Ishikawa (cell line): ENCODE measurements at regions not wholly inside any gene's neighbourhood (a gene's known extent, or its start where the extent isn't known, plus 50 kb on each side); places are given as distances from the start of the nearest gene placed in this dataset.

ENCODE experiments used
- CREB1 ChIP-seq: IDR thresholded peaks from 2 replicates; pipeline ENCODE4 v1.6.1; 2012; ENCODE audit warnings: low read depth
- EGR1 ChIP-seq: IDR thresholded peaks from 2 replicates; pipeline ENCODE4 v1.6.1; 2012
- EP300 ChIP-seq: IDR thresholded peaks from 2 replicates; pipeline ENCODE4 v1.6.1; 2012; ENCODE audit warnings: borderline replicate concordance
- FOXM1 ChIP-seq: IDR thresholded peaks from 2 replicates; pipeline ENCODE4 v1.6.1; 2012; ENCODE audit warnings: low read depth, borderline replicate concordance
- RAD21 ChIP-seq: IDR thresholded peaks from 2 replicates; pipeline ENCODE4 v1.6.1; 2012; ENCODE audit warnings: low read depth
- TCF12 ChIP-seq: IDR thresholded peaks from 2 replicates; pipeline ENCODE4 v1.6.1; 2012; ENCODE audit warnings: low read depth
- TEAD4 ChIP-seq: IDR thresholded peaks from 2 replicates; pipeline ENCODE4 v1.6.1; 2012
- TF ChIP-seq, protein P1 (sequence below): IDR thresholded peaks from 2 replicates; pipeline ENCODE4 v1.6.1; 2012
- TF ChIP-seq, protein P2 (sequence below): IDR thresholded peaks from 2 replicates; pipeline ENCODE4 v1.6.1; 2012; ENCODE audit warnings: low read depth, mild to moderate bottlenecking
- TF ChIP-seq, protein P3 (sequence below): IDR thresholded peaks from 2 replicates; pipeline ENCODE4 v1.6.1; 2012

DNA sequence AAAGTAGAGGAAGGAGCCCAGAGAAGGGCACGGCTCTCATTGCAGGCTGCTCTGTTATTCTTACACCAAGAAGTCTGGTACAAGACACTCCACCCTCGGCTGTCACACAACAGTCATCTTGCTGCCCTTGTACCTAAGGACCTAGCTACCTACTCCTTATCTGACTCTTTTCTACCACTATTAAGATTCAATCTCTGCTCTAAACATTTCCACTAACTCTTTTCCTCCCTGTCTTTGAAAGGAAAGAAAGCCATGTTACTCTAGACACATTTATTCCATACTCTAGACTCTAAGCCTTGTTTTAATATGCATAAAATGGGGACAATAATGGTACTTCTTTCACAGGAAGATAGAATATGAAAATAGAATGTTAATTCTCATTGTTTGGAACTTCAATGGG, 73.3 kb upstream of the C3orf49 start:
- TF ChIP-seq, protein P1, sequence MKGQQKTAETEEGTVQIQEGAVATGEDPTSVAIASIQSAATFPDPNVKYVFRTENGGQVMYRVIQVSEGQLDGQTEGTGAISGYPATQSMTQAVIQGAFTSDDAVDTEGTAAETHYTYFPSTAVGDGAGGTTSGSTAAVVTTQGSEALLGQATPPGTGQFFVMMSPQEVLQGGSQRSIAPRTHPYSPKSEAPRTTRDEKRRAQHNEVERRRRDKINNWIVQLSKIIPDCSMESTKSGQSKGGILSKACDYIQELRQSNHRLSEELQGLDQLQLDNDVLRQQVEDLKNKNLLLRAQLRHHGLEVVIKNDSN: no peak
- no peak for TF ChIP-seq FOXM1

DNA sequence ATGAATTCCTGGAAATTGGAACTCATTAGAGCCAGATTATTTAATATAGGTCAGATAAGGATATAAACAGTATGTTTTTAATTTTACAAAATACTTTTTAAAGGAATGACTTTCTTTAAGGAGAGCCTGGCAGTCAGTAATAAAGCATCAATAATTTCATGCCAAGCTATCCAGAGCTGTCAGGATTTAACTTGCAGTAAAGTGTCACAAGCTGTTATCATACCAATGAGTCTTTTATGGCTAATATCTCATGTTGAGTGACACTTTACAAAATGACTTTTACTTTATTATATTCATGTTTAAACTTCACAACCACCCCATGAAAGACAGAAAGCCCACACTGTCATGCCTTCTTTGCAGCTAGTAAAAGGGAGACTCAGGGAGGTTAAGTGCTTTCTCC, 72.9 kb upstream of the C3orf49 start:
- TF ChIP-seq, protein P2, sequence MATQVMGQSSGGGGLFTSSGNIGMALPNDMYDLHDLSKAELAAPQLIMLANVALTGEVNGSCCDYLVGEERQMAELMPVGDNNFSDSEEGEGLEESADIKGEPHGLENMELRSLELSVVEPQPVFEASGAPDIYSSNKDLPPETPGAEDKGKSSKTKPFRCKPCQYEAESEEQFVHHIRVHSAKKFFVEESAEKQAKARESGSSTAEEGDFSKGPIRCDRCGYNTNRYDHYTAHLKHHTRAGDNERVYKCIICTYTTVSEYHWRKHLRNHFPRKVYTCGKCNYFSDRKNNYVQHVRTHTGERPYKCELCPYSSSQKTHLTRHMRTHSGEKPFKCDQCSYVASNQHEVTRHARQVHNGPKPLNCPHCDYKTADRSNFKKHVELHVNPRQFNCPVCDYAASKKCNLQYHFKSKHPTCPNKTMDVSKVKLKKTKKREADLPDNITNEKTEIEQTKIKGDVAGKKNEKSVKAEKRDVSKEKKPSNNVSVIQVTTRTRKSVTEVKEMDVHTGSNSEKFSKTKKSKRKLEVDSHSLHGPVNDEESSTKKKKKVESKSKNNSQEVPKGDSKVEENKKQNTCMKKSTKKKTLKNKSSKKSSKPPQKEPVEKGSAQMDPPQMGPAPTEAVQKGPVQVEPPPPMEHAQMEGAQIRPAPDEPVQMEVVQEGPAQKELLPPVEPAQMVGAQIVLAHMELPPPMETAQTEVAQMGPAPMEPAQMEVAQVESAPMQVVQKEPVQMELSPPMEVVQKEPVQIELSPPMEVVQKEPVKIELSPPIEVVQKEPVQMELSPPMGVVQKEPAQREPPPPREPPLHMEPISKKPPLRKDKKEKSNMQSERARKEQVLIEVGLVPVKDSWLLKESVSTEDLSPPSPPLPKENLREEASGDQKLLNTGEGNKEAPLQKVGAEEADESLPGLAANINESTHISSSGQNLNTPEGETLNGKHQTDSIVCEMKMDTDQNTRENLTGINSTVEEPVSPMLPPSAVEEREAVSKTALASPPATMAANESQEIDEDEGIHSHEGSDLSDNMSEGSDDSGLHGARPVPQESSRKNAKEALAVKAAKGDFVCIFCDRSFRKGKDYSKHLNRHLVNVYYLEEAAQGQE: no peak
- no peak for TF ChIP-seq CREB1
- no peak for TF ChIP-seq TCF12

DNA sequence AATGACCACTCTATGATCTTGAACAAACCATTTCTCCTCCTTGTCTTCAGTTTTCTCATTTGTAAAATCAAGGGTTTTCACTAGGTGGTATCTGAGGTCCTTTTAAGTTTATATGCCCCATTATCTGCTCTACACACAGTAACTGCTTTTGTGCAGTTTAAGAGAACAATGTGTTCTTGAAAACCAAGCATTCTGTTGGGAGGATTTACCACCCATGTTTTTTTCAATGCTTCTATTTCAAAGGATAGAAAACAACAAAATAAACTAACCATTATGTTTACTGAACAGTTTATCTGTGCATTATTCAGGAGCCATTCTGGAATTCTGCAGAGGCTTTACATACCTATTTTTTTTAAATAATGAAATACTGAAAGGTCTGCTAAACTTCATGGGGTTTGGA, 67.6 kb upstream of the C3orf49 start:
- TF ChIP-seq, protein P3, sequence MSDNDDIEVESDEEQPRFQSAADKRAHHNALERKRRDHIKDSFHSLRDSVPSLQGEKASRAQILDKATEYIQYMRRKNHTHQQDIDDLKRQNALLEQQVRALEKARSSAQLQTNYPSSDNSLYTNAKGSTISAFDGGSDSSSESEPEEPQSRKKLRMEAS: no peak
- no peak for TF ChIP-seq FOXM1
- no peak for TF ChIP-seq TEAD4
- TF ChIP-seq EP300: no peak
- TF ChIP-seq, protein P1: no peak
- TF ChIP-seq, protein P2: no peak
- TF ChIP-seq RAD21: no peak
- no peak for TF ChIP-seq EGR1
- TF ChIP-seq TCF12: no peak

DNA sequence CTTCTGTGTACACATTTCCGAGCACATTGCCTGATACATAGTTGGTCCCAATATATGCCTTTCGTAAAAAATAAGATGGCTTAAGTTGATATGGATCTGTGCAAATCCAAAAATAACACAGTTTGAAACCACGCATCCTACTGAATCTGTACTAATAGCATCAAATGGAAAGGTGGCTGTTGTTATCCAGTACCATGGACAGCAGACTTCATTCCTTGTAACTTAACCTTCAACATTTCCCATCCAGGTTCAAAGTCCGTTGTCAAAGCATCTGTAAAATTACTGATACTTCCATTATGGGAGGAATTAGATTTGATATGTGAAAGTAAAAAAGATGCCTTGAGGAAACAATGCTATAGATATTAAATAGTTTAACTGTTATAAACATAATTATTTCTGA, 65.5 kb upstream of the C3orf49 start:
- TF ChIP-seq, protein P2: peak; percentile 93
- TF ChIP-seq RAD21: no peak

DNA sequence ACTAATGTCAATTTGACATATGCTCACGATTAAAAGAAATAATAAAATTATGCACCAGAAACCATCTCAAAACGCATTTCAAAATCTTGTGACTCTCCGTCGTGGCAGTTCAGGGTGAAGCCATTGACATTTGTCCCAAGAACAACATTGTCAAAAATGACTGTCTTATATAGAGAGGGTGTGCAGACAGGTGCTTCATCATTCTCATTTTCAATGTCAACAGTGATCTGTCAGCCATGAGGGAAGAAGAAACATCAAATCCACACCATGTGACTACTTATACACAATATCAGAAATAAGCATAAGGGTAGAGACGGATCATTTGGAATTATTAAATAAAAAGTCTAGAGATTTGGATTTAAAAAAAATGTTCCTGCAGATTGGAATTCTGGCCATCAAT, 65.1 kb upstream of the C3orf49 start:
- TF ChIP-seq, protein P3: no peak
- TF ChIP-seq TEAD4 (no peak), RAD21 (no peak)
- TF ChIP-seq, protein P2: no peak
